Gastroesophageal sphincter (tissue), 3 donors: ENCODE measurements at regions not wholly inside any gene's neighbourhood (a gene's known extent, or its start where the extent isn't known, plus 50 kb on each side); places are given as distances from the start of the nearest gene placed in this dataset.

Source experiments
- EP300 ChIP-seq: sonication (generic); formaldehyde crosslinking; IDR thresholded peaks from one replicate; pipeline ENCODE4 v1.6.1; 2017; ENCODE audit warnings: antibody characterized with exemption, mild to moderate bottlenecking
- POLR2A ChIP-seq, 2 donors: fragments of 450-650 bp; IDR thresholded peaks; one replicate each; pipeline ENCODE4 v1.6.1; 2017; ENCODE audit warnings: antibody characterized with exemption in 2 of 2, mild to moderate bottlenecking in 2 of 2, moderate library complexity in 1 of 2
- POLR2AphosphoS5 ChIP-seq: sonication (generic); formaldehyde crosslinking; IDR thresholded peaks from one replicate; pipeline ENCODE4 v1.6.1; 2017; ENCODE audit warnings: antibody characterized with exemption
- TF ChIP-seq, protein P1 (sequence below), 4 experiments: fragments of 200-600 bp in 2 of 4; fragments of 450-650 bp in 2 of 4; sonication (generic) in 1 of 4; IDR thresholded peaks; one replicate each; pipeline ENCODE4 v1.5.1; 2017 to 2019; ENCODE audit warnings: antibody characterized with exemption in 4 of 4, mild to moderate bottlenecking in 2 of 4, moderate library complexity in 2 of 4

DNA sequence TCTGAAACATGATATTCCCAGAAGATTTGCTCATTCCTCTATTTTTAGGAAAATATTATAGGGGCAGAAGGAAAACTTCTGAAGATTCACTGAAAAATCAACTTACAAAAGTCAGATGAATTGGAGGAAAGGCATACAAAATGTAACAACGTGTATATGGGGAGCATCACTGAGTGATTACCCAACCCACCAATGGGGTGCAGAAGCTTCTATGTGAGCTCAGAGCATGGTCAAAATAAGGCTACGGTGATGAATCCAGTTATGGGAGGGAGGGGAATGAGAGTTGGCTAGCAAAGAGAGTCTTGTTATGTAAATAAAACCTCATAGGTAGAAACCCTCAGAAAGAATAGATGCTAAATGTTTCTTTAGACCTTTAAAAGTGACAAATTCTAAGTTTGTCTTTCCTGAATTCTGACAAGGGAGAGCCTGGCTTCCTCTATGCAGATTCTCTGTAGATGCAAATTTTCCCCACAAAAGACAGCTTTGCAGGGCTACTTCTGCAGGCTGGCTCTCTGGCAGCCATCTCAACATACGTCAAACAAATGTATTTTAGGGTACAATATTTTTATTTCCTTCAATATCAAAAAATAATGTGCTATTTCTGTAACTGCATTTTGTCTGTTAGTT, 171.4 kb upstream of the NDUFV2 start:
- TF ChIP-seq, protein P1, sequence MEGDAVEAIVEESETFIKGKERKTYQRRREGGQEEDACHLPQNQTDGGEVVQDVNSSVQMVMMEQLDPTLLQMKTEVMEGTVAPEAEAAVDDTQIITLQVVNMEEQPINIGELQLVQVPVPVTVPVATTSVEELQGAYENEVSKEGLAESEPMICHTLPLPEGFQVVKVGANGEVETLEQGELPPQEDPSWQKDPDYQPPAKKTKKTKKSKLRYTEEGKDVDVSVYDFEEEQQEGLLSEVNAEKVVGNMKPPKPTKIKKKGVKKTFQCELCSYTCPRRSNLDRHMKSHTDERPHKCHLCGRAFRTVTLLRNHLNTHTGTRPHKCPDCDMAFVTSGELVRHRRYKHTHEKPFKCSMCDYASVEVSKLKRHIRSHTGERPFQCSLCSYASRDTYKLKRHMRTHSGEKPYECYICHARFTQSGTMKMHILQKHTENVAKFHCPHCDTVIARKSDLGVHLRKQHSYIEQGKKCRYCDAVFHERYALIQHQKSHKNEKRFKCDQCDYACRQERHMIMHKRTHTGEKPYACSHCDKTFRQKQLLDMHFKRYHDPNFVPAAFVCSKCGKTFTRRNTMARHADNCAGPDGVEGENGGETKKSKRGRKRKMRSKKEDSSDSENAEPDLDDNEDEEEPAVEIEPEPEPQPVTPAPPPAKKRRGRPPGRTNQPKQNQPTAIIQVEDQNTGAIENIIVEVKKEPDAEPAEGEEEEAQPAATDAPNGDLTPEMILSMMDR (IDR thresholded peaks at IDR 0.05) = no peak
- no peak for TF ChIP-seq EP300
- TF ChIP-seq POLR2A (IDR thresholded peaks at IDR 0.05) = no peak
- TF ChIP-seq POLR2AphosphoS5 = no peak
